Fibroblast of villous mesenchyme (primary cell): ENCODE measurements at regions not wholly inside any gene's neighbourhood (a gene's known extent, or its start where the extent isn't known, plus 50 kb on each side); places are given as distances from the start of the nearest gene placed in this dataset.

Experiments used
- DNase-seq: peaks from one replicate; pipeline ENCODE4 v3.0.0-alpha.2; 2010; ENCODE audit warnings: low read depth
- H3K4me3 ChIP-seq: 2 replicates; pipeline ENCODE4 v1.5.1; 2011; ENCODE audit warnings: low read depth, mild to moderate bottlenecking, low read length
- CTCF ChIP-seq: IDR thresholded peaks from 2 replicates; pipeline ENCODE4 v1.5.1; 2012; ENCODE audit warnings: low read depth, mild to moderate bottlenecking, low read length; ENCODE audit not compliant: insufficient read depth

GRCh38 chr1:106536741-106537140, 519.7 kb upstream of the PRMT6 start:
- DNase-seq = no peak

GRCh38 chr1:106548726-106549125, 507.7 kb upstream of the PRMT6 start:
- no peak for DNase-seq
- no peak overlapping the region for H3K4me3 ChIP-seq
- no peak for TF ChIP-seq CTCF

More at GRCh38 chr1:106536741-106537140, 519.7 kb upstream of the PRMT6 start:
- H3K4me3 ChIP-seq = no peak overlapping the region
- TF ChIP-seq CTCF = no peak

- DNase-seq = no peak
- no peak for TF ChIP-seq CTCF
- no peak overlapping the region for H3K4me3 ChIP-seq
Measured at GRCh38 chr1:106554294-106554693, 502.2 kb upstream of the PRMT6 start.

GRCh38 chr1:106555571-106555970, 500.9 kb upstream of the PRMT6 start:
- no peak for TF ChIP-seq CTCF
- no peak overlapping the region for H3K4me3 ChIP-seq
- no peak for DNase-seq

GRCh38 chr1:106564192-106564591, 492.3 kb upstream of the PRMT6 start:
- no peak for TF ChIP-seq CTCF
- H3K4me3 ChIP-seq = no peak overlapping the region
- no peak for DNase-seq

GRCh38 chr1:106568201-106568974, 488.1 kb upstream of the PRMT6 start:
- no peak for TF ChIP-seq CTCF
- no peak overlapping the region for H3K4me3 ChIP-seq
- DNase-seq = no peak

GRCh38 chr1:106571109-106571508, 485.4 kb upstream of the PRMT6 start:
- no peak overlapping the region for H3K4me3 ChIP-seq
- TF ChIP-seq CTCF = no peak
- no peak for DNase-seq
